Fibroblast of pulmonary artery (primary cell): ENCODE measurements at regions not wholly inside any gene's neighbourhood (a gene's known extent, or its start where the extent isn't known, plus 50 kb on each side); places are given as distances from the start of the nearest gene placed in this dataset.

Experiments
- DNase-seq: peaks from one replicate; pipeline ENCODE4 v3.0.0-alpha.2; 2010; ENCODE audit warnings: low read depth
- H3K4me3 ChIP-seq: replicated peaks from 2 replicates; pipeline ENCODE4 v1.5.1; 2011; ENCODE audit warnings: low read depth, mild to moderate bottlenecking, control low read depth, low read length, moderate library complexity
- CTCF ChIP-seq: IDR thresholded peaks from 2 replicates; pipeline ENCODE4 v1.5.1; 2011; ENCODE audit warnings: mild to moderate bottlenecking, control low read depth, low read length, inconsistent platforms; ENCODE audit errors: missing control alignments

DNA sequence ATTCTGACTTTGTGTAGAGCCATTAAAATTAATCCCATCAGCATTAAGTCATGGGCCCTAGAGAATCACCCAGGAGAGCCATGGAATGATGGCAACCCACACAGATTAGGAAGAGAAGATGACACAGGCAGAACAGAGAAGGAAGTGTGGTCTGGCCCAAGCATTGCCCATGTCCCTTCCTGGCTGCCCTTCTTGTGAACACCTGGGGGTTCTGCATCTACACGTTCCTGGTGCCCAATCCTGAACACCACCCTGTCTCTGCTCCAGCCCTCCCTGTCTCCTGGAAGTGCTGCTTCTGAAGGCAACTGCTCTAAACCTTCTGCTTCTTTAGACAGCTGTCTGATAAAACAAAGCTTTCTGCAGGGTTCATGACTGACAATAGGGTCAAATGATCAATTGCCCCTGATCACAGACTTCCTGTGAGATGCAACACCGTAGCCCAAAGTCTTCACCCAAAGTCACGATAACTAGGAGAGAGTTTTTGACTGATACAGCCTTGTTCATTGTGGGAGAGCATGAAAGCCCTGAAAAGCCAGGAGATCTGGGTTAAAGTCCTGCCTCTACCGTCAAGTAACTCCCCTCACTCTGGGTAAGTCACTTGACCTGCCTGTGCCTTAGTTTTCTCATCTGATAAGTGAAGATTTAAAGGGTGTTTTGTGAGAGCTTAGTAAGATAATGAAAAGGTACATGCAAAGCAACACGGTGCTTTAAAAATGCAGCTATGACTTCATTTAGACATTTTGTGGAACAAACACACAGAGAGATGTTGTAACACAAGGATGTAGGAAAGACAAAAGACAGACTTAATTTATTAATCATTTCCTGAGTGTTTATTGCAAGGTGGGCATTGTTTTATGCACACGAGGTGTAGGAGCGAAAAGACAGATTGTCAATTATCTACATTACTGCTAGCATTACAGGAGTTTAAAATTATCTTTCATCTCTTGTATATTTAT lies 291.2 kb upstream of the STXBP5 start:
- DNase-seq: peak; percentile 66
- peak overlapping the region; percentile 54 for H3K4me3 ChIP-seq
- TF ChIP-seq CTCF: no peak

- peak; percentile 99 for DNase-seq
- H3K4me3 ChIP-seq: peak overlapping the region; percentile 54
- TF ChIP-seq CTCF: no peak
Observed at GRCh38 chr6:146913842-146914488, 290.3 kb upstream of the STXBP5 start.

GRCh38 chr6:146914489-146915483 lies 289.4 kb upstream of the STXBP5 start:
- DNase-seq: peak; percentile 97
- H3K4me3 ChIP-seq: peak overlapping the region; percentile 54
- TF ChIP-seq CTCF: no peak

- no peak for TF ChIP-seq CTCF
- H3K4me3 ChIP-seq: peak overlapping the region; percentile 54
- DNase-seq: peak; percentile 56
Observed at GRCh38 chr6:146915671-146916127, 288.5 kb upstream of the STXBP5 start.

DNA sequence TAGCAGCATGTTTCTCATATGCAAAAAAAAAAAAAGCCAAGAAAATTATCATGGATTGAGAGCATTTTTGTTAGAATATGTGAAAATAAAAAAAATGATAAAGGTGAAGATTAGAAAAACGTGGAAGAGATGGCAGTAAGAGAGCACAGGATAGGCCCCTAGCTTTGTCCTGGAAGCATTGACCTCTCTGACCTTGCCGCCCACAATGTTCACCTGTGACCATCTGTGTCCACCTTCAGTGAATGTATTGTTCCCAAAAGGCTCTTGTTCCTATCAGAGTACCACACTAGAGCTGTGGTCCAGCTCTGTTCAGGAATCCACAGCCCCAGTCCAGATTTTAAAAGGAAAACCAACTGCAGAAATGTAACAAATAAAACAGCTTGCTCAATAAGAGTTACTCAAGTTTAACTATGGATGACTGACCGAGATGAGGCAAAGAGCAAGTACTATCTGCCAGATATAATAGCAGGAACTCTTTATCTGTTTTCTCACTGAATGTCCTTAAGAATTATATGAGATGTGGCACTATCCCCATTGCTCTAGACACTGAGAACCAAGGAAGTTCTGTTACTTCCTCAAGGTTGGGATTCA lies 287.7 kb upstream of the STXBP5 start:
- DNase-seq: no peak
- H3K4me3 ChIP-seq: no peak overlapping the region
- TF ChIP-seq CTCF: no peak

- no peak for TF ChIP-seq CTCF
- no peak for DNase-seq
Observed at GRCh38 chr6:146917182-146917581, 287.0 kb upstream of the STXBP5 start.

More at GRCh38 chr6:146917182-146917581, 287.0 kb upstream of the STXBP5 start:
- H3K4me3 ChIP-seq: no peak overlapping the region
